Muscle layer of colon (tissue), 2 donors: ENCODE measurements at regions not wholly inside any gene's neighbourhood (a gene's known extent, or its start where the extent isn't known, plus 50 kb on each side); places are given as distances from the start of the nearest gene placed in this dataset.

Source experiments
- H3K27ac ChIP-seq: one replicate; pipeline ENCODE4 v1.7.0; 2013; ENCODE audit warnings: low read depth, mild to moderate bottlenecking, low read length, moderate library complexity
- H3K27me3 ChIP-seq, 2 donors: one replicate each; pipeline ENCODE4 v1.7.0; 2013; ENCODE audit warnings: low read length in 2 of 2, mild to moderate bottlenecking in 2 of 2; ENCODE audit not compliant: insufficient read depth in 2 of 2, control insufficient read depth in 1 of 2
- H3K36me3 ChIP-seq: one replicate; pipeline ENCODE4 v1.7.0; 2013; ENCODE audit warnings: mild to moderate bottlenecking, low read length; ENCODE audit not compliant: insufficient read depth
- H3K4me1 ChIP-seq: one replicate; pipeline ENCODE4 v1.7.0; 2013; ENCODE audit warnings: mild to moderate bottlenecking, low read length; ENCODE audit not compliant: insufficient read depth
- H3K4me3 ChIP-seq, 2 donors: one replicate each; pipeline ENCODE4 v1.7.0; 2013; ENCODE audit warnings: low read length in 2 of 2, low read depth in 1 of 2, mild to moderate bottlenecking in 1 of 2, moderate library complexity in 1 of 2
- H3K9ac ChIP-seq: one replicate; pipeline ENCODE4 v1.7.0; 2013; ENCODE audit warnings: low read length
- H3K9me3 ChIP-seq: one replicate; pipeline ENCODE4 v1.7.0; 2013; ENCODE audit warnings: mild to moderate bottlenecking, low read length
- donor health status: abdominal sarcoma.
- donor health status: Adenocarcinoma of cecum.

- Histone ChIP-seq H3K27ac (no peak overlapping the region), H3K9me3 (no peaks in the 10 kb centered on the region), H3K4me3 (no peak overlapping the region), H3K4me1 (no peaks in the 10 kb centered on the region), H3K36me3 (no peaks in the 10 kb centered on the region), H3K27me3 (no peaks in the 10 kb centered on the region), H3K9ac (no peak overlapping the region)
Observed at GRCh38 chr10:25758041-25758457, 176.0 kb upstream of the MYO3A start.

GRCh38 chr10:25758511-25758910 is 175.5 kb upstream of the MYO3A start:
- Histone ChIP-seq H3K4me1 (no peaks in the 10 kb centered on the region), H3K9ac (no peak overlapping the region), H3K27ac (no peak overlapping the region), H3K36me3 (no peaks in the 10 kb centered on the region), H3K27me3 (no peaks in the 10 kb centered on the region), H3K9me3 (no peaks in the 10 kb centered on the region), H3K4me3 (no peak overlapping the region)

- H3K4me1 ChIP-seq, result no peaks in the 10 kb centered on the region
- H3K4me3 ChIP-seq, result no peak overlapping the region
- H3K9me3 ChIP-seq, result no peaks in the 10 kb centered on the region
- H3K27me3 ChIP-seq, result no peaks in the 10 kb centered on the region
- H3K9ac ChIP-seq, result no peak overlapping the region
- no peak overlapping the region for H3K27ac ChIP-seq
- no peaks in the 10 kb centered on the region for H3K36me3 ChIP-seq
Observed at GRCh38 chr10:25761937-25762336, 172.1 kb upstream of the MYO3A start.

GRCh38 chr10:25766213-25766612 is 167.8 kb upstream of the MYO3A start:
- Histone ChIP-seq H3K4me3 (no peak overlapping the region), H3K27me3 (no peaks in the 10 kb centered on the region), H3K36me3 (no peaks in the 10 kb centered on the region), H3K4me1 (no peaks in the 10 kb centered on the region), H3K9ac (no peak overlapping the region), H3K9me3 (no peaks in the 10 kb centered on the region), H3K27ac (no peak overlapping the region)

GRCh38 chr10:25766687-25767221 is 167.3 kb upstream of the MYO3A start:
- no peaks in the 10 kb centered on the region for H3K4me1 ChIP-seq
- H3K9ac ChIP-seq, result no peak overlapping the region
- H3K27me3 ChIP-seq, result no peaks in the 10 kb centered on the region
- no peak overlapping the region for H3K4me3 ChIP-seq
- H3K27ac ChIP-seq, result no peak overlapping the region
- H3K36me3 ChIP-seq, result no peaks in the 10 kb centered on the region
- H3K9me3 ChIP-seq, result no peaks in the 10 kb centered on the region

- Histone ChIP-seq H3K4me3 (no peak overlapping the region), H3K9me3 (no peaks in the 10 kb centered on the region), H3K27me3 (no peaks in the 10 kb centered on the region), H3K9ac (no peak overlapping the region), H3K36me3 (no peaks in the 10 kb centered on the region), H3K27ac (no peak overlapping the region), H3K4me1 (no peaks in the 10 kb centered on the region)
Observed at GRCh38 chr10:25768167-25768566, 165.9 kb upstream of the MYO3A start.

GRCh38 chr10:25778646-25779045 is 155.4 kb upstream of the MYO3A start:
- Histone ChIP-seq H3K27ac (no peak overlapping the region), H3K36me3 (no peaks in the 10 kb centered on the region), H3K27me3 (no peaks in the 10 kb centered on the region), H3K4me3 (no peak overlapping the region), H3K4me1 (no peaks in the 10 kb centered on the region), H3K9ac (no peak overlapping the region), H3K9me3 (no peaks in the 10 kb centered on the region)

GRCh38 chr10:25786161-25786560 is 147.9 kb upstream of the MYO3A start:
- H3K27me3 ChIP-seq, result no peaks in the 10 kb centered on the region
- no peaks in the 10 kb centered on the region for H3K4me1 ChIP-seq
- H3K9ac ChIP-seq, result no peak overlapping the region
- no peaks in the 10 kb centered on the region for H3K9me3 ChIP-seq
- H3K36me3 ChIP-seq, result no peaks in the 10 kb centered on the region
- no peak overlapping the region for H3K4me3 ChIP-seq
- no peak overlapping the region for H3K27ac ChIP-seq

- Histone ChIP-seq H3K9ac (no peak overlapping the region), H3K27ac (no peak overlapping the region), H3K27me3 (no peaks in the 10 kb centered on the region), H3K9me3 (no peaks in the 10 kb centered on the region), H3K4me1 (no peaks in the 10 kb centered on the region), H3K36me3 (no peaks in the 10 kb centered on the region), H3K4me3 (no peak overlapping the region)
Observed at GRCh38 chr10:25786899-25787298, 147.1 kb upstream of the MYO3A start.

GRCh38 chr10:25797888-25798429 is 136.1 kb upstream of the MYO3A start:
- Histone ChIP-seq H3K4me1 (no peaks in the 10 kb centered on the region), H3K27me3 (no peaks in the 10 kb centered on the region), H3K4me3 (no peak overlapping the region), H3K9me3 (no peaks in the 10 kb centered on the region), H3K27ac (no peak overlapping the region), H3K36me3 (no peaks in the 10 kb centered on the region), H3K9ac (no peak overlapping the region)

- Histone ChIP-seq H3K4me1 (no peaks in the 10 kb centered on the region), H3K27me3 (no peaks in the 10 kb centered on the region), H3K9ac (no peak overlapping the region), H3K9me3 (no peaks in the 10 kb centered on the region), H3K36me3 (no peaks in the 10 kb centered on the region), H3K27ac (no peak overlapping the region), H3K4me3 (no peak overlapping the region)
Observed at GRCh38 chr10:25804505-25804904, 129.5 kb upstream of the MYO3A start.

- H3K4me1 ChIP-seq, result no peaks in the 10 kb centered on the region
- H3K36me3 ChIP-seq, result no peaks in the 10 kb centered on the region
- H3K9me3 ChIP-seq, result no peaks in the 10 kb centered on the region
- H3K4me3 ChIP-seq, result no peak overlapping the region
- H3K9ac ChIP-seq, result no peak overlapping the region
- H3K27ac ChIP-seq, result no peak overlapping the region
- no peaks in the 10 kb centered on the region for H3K27me3 ChIP-seq
Observed at GRCh38 chr10:25805986-25806385, 128.0 kb upstream of the MYO3A start.
